ENCODE measurements at regions not wholly inside any gene's neighbourhood (a gene's known extent, or its start where the extent isn't known, plus 50 kb on each side); places are given as distances from the start of the nearest gene placed in this dataset.
A peak's percentile ranks its signal among the peaks of the same experiment; 100 is the strongest.

DNA sequence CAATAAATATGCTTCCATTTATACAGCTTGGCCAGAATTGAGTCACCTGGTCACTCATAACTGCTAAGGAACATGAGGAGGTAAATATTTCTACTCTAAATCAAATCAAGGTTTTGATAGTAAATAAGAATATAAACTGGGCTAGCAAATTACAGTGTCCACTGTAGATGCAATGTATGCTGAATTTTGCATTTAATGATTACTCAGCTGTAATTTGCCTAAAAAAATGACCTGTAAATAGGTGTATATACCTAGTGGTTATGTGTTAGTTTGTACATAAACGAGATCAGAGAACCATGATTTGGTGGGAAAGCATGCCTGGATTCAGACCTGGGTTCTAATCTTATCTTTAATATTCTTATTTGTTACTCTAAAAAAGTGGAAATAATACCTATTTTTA lies 76.6 kb upstream of the CNTN1 start:
- DNase-seq (ENCODE audit: low read depth), result no peak

DNA sequence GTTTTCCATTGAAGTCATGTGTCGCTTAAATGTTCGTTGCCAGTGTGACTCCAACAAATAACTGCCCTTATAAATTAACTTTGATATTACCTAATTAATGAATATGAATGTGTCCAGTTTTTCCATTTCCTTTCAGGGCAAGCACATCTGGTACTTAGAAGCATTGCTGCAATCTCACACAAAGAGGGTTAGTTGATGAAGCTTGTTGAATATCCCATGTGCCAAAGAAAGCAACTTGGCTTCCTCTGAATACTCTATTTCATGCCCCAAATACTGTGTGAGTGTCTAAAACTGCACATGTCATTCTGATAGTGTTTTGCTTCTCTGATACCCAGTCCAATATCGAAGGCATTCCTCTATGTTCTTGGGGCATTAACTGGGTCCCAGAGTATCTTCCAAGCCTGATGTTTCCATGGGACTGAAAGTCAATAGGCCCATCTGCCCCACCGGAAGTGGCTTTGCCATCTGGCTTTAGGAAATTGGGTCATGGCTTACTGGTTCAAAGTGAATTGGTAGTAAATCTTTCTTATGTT lies 75.8 kb upstream of the CNTN1 start:
- DNase-seq (ENCODE audit: low read depth), result no peak

GRCh38 chr12:40618636-40619035 lies 73.6 kb upstream of the CNTN1 start:
- DNase-seq (ENCODE audit: low read depth), result no peak

DNA sequence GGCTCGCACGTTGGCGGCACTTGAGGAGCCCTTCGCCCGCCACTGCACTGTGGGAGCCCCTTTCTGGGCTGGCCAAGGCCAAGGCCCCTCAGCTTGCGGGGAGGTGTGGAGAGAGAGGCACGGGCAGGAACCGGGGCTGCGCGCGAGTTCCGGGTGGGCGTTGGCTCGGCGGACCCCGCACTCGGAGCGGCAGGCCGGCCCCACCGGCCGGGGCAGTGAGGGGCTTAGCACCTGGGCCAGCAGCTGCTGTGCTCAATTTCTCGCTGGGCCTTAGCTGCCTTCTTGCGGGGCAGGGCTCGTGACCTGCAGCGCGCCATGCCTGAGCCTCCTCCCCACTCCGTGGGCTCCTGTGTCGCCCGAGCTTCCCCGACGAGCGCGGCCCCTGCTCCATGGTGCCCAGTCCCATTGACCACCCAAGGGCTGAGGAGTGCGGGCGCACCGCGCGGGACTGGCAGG lies 71.6 kb upstream of the CNTN1 start:
- DNase-seq (ENCODE audit: low read depth), result no peak

DNA sequence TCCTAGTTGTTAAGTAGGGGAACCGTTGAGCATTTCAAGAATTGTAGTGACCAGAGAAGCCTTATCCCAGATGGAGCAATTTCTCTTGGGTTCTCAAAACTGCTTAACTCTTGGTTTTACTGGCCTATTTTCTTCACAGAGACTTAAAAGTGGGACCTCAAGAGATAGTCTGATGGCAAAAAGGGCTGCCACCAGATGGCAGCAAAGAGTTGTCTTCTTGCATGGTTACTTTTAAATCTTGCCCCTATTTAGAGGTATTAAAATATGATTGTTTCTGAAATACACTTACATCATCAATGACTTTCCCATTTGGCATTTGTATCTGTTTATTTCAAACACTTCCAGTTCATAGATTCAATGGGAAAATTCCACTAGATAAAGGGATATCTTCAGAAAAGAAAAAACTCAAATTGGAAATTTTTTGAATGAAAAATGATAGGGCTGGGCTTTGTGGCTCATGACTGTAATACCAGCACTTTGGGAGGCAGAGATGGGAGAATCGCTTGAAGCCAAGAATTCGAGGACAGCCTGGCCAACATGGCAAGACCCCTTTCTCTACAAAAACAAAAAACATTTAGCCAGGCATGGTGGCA lies 69.9 kb upstream of the CNTN1 start:
- DNase-seq (ENCODE audit: low read depth), result peak; percentile 17

- no peak for DNase-seq (ENCODE audit: low read depth)
These were observed 60.1 kb upstream of the CNTN1 start for GRCh38 chr12:40632171-40632570.

DNA sequence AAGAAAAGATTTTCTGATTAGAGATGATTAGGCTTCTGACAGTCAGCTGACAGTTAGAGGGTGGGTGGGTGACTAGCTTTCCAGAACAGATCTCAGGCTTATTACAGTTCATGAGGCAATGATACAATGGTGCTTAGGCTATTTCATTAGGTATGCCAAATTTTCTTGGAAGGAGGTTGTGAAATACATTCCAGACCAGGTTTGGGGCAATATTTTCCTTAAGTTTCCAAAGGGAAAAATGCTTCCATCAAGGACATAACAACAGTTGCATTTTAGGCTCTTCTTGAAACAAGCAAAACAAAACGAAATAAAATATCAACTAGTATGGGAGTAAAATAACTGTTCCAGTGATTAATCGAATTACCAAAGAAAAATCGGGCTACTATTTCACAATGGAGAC lies 59.3 kb upstream of the CNTN1 start:
- no peak for DNase-seq (ENCODE audit: low read depth)

DNA sequence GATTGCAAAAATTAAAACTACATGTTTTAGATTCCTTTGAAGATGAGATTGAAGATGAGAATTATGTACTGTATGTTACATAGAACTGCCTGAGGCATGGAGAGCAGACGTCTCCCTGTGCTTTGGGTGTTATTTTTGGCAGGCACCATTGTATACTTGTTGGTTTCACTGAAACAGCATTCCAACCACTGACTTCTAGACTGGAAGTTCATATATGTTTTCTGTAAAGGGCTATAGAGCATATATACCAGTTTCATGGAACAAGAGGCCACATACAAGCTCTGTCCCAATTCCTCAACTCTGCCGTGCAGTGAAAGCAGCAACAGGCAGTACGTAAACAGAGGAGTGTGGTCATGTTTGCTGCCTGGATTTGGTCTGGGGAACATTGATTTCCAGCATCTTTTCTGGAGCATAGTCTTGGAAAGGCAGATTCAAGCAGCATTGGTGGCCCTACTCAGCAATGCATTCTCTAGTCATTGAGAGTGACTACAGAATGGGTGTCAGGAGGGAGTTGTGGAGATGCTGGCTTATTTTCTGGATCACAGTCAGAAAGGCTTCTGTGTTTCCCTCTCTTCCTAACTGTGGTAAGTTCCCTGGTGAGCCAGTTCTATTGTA lies 57.6 kb upstream of the CNTN1 start:
- DNase-seq (ENCODE audit: low read depth), result no peak

DNA sequence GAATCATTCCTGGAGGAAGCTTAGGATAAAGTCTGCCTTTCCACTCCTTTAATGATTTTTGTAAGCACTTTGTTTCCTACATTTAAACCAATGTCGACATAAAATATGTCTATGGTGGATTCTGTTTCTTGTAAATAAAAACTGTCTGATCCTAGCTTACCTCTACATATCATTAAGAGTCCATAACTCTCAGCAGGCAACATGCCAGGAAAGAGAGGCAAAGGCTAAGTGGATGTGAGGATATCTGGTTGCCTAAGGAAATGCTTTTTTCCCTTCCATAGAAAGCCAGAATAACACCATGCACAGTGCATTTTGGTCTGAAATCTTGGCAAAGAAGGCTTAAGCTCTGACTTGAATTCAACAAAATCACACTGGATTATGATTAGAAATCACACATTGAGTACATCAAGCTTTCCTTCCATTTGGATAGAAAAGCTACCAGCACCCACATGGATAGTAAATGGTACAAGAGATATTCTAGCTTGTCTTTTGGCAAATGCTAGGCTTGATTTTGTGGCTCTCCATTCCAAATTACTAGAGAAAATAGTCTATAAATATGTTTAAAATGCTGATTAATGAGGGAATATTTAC lies 57.0 kb upstream of the CNTN1 start:
- no peak for DNase-seq (ENCODE audit: low read depth)
